Breast epithelium (tissue), 3 donors: ENCODE measurements at regions not wholly inside any gene's neighbourhood (a gene's known extent, or its start where the extent isn't known, plus 50 kb on each side); places are given as distances from the start of the nearest gene placed in this dataset.

ENCODE experiments used
- POLR2A ChIP-seq: fragments of 450-650 bp; IDR thresholded peaks from one replicate; pipeline ENCODE4 v1.6.1; 2016; ENCODE audit warnings: antibody characterized with exemption, mild to moderate bottlenecking, moderate library complexity
- TF ChIP-seq, protein P1 (sequence below), 3 donors: fragments of 450-650 bp; IDR thresholded peaks; one replicate each; pipeline ENCODE4 v1.5.1; 2016 to 2017; ENCODE audit warnings: antibody characterized with exemption in 3 of 3, mild to moderate bottlenecking in 3 of 3, moderate library complexity in 3 of 3

DNA sequence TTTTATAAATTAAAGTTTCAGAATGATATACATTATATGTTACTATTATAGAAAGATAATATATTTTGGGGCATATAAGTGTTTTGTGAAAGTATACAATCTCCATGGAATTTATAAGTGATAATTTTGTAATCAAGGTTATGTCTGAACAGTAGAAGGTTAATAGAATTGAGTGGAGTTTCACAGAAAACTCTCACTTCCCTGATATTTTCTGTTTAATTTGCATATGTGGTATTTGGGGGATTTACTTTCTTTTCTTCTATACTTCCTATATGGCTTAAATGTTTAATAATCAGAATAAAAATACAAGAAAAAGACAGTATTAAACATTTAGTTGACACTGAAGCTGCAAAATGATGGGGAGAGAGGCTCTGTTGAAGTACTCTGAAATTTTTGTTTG is 848.5 kb downstream of the DACH1 start:
- TF ChIP-seq POLR2A, result no peak
- TF ChIP-seq, protein P1, sequence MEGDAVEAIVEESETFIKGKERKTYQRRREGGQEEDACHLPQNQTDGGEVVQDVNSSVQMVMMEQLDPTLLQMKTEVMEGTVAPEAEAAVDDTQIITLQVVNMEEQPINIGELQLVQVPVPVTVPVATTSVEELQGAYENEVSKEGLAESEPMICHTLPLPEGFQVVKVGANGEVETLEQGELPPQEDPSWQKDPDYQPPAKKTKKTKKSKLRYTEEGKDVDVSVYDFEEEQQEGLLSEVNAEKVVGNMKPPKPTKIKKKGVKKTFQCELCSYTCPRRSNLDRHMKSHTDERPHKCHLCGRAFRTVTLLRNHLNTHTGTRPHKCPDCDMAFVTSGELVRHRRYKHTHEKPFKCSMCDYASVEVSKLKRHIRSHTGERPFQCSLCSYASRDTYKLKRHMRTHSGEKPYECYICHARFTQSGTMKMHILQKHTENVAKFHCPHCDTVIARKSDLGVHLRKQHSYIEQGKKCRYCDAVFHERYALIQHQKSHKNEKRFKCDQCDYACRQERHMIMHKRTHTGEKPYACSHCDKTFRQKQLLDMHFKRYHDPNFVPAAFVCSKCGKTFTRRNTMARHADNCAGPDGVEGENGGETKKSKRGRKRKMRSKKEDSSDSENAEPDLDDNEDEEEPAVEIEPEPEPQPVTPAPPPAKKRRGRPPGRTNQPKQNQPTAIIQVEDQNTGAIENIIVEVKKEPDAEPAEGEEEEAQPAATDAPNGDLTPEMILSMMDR (IDR thresholded peaks at IDR 0.05), result no peak
